ENCODE measurements at regions not wholly inside any gene's neighbourhood (a gene's known extent, or its start where the extent isn't known, plus 50 kb on each side); places are given as distances from the start of the nearest gene placed in this dataset.

DNA sequence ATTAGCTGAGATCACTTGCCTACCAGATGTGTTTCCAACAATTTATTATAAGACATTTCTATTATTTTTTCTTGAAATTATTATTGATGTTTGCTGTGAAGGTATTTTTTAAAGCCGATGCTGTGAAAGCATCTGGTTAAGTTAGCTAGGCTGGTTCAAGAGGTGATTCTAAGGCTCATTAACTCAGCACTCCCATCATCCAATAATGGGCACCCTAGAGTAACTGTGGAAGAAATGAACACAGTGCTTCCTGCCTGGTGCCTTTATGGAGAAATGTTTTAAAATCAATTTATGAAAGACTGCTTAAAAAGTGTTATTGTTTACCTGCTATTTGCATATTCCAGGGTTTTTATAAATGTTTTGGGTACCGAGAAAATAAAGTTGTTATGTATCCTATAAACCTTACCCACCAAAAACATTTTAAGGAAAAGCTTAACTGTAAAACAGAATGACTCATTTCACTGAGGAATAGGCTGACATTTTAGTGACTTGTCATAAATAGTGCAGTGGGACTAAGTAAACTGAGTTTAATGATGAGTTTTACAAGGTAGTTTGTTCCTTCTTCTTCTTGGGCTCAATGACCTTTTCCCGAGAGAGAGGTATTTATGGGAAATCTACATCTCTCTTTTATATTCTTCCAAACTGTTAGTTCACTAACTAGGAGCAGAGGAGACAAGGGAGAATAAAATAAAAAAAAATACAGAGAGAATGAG lies 310.0 kb upstream of the AADAT start (continued):
- TF ChIP-seq ZSCAN20 (CRISPR knock-in tag; IDR thresholded peaks at IDR 0.05), result no peak

DNA sequence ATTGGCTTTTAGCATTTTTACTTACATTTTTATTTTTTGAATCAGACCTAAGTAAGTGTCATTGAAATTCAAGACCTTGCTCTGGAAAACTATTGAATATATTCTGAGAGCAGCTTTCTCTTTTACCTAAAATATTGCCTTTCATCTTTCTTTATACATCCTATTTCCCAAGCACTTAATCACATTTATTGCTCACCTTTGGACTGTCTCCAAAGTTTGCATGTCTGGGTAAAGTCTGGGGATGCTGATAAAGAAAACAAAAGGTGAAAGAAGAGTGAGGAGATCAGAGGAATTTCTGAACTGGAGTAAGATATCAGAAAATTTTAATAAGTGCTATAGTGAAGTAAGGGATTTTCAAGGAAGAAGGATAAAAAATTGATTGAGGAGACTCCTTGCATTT lies 308.5 kb upstream of the AADAT start:
- Histone ChIP-seq H3K4me2 (no peak overlapping the region), H3K27ac (no peak overlapping the region), H3K4me3 (no peak overlapping the region), H3K9me3 (no peaks in the 10 kb centered on the region), H3K4me1 (no peaks in the 10 kb centered on the region)
- POLR2A ChIA-PET, result no interaction called here
- CTCF ChIA-PET, result no interaction called here
- DNase-seq (ENCODE audit: low read depth in 1 of 2, low spot score in 1 of 2) (no peak), ATAC-seq (no peak), FAIRE-seq (no peak)
- TF ChIP-seq EHMT2 (IDR thresholded peaks at IDR 0.05; ENCODE audit: low read depth) (no peak), CBX2 (IDR thresholded peaks at IDR 0.05; ENCODE audit: borderline replicate concordance, low read depth) (no peak)

DNA sequence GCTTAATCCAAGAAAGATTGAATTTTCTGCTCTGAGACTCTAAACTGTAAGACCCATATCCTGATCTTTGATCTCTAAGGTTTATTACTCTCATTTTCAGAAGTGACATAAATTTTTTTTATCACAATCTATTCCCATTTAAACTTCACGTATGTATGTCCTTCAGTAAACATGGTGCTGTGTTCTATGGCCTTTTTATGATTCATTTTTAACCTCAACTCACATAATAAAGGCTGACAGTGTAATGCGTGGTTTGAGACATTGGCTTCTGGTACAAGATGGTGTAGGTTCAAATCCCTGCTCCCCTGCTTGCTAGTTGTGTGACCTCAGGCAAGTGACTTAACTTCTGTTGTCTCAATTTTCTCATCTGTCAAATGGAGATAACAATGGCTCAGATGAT lies 306.0 kb upstream of the AADAT start:
- no peak overlapping the region for H3K27ac ChIP-seq
- H3K4me1 ChIP-seq, result no peaks in the 10 kb centered on the region
- no peak for TF ChIP-seq MYC (IDR thresholded peaks at IDR 0.05; ENCODE audit: borderline replicate concordance, low read length)
- no peak for TF ChIP-seq FOXS1 (CRISPR knock-in tag; IDR thresholded peaks at IDR 0.05)
- TF ChIP-seq MAFK (IDR thresholded peaks at IDR 0.05; ENCODE audit: partially characterized antibody), result no peak
- TF ChIP-seq, protein P1, sequence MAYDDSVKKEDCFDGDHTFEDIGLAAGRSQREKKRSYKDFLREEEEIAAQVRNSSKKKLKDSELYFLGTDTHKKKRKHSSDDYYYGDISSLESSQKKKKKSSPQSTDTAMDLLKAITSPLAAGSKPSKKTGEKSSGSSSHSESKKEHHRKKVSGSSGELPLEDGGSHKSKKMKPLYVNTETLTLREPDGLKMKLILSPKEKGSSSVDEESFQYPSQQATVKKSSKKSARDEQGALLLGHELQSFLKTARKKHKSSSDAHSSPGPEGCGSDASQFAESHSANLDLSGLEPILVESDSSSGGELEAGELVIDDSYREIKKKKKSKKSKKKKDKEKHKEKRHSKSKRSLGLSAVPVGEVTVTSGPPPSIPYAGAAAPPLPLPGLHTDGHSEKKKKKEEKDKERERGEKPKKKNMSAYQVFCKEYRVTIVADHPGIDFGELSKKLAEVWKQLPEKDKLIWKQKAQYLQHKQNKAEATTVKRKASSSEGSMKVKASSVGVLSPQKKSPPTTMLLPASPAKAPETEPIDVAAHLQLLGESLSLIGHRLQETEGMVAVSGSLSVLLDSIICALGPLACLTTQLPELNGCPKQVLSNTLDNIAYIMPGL (CRISPR knock-in tag; IDR thresholded peaks at IDR 0.05; ENCODE audit: borderline replicate concordance), result no peak
- TF ChIP-seq, protein P2, sequence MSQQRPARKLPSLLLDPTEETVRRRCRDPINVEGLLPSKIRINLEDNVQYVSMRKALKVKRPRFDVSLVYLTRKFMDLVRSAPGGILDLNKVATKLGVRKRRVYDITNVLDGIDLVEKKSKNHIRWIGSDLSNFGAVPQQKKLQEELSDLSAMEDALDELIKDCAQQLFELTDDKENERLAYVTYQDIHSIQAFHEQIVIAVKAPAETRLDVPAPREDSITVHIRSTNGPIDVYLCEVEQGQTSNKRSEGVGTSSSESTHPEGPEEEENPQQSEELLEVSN (IDR thresholded peaks at IDR 0.05; ENCODE audit: borderline replicate concordance, low read depth), result no peak
- no peak for TF ChIP-seq NPAS2 (CRISPR knock-in tag; IDR thresholded peaks at IDR 0.05; ENCODE audit: borderline replicate concordance)
- TF ChIP-seq RCOR1 (IDR thresholded peaks at IDR 0.05; ENCODE audit: low read depth, low read length), result no peak
- TF ChIP-seq, protein P3, sequence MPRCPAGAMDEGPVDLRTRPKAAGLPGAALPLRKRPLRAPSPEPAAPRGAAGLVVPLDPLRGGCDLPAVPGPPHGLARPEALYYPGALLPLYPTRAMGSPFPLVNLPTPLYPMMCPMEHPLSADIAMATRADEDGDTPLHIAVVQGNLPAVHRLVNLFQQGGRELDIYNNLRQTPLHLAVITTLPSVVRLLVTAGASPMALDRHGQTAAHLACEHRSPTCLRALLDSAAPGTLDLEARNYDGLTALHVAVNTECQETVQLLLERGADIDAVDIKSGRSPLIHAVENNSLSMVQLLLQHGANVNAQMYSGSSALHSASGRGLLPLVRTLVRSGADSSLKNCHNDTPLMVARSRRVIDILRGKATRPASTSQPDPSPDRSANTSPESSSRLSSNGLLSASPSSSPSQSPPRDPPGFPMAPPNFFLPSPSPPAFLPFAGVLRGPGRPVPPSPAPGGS (IDR thresholded peaks at IDR 0.05), result no peak
- TF ChIP-seq JUN (IDR thresholded peaks at IDR 0.05), result no peak
- no peak for TF ChIP-seq GATA3 (IDR thresholded peaks at IDR 0.05; ENCODE audit: borderline replicate concordance)
- TF ChIP-seq JUNB (IDR thresholded peaks at IDR 0.05), result no peak
- no peak for TF ChIP-seq SREBF2 (IDR thresholded peaks at IDR 0.05)
- TF ChIP-seq POLR2AphosphoS2 (conservative IDR thresholded peaks at IDR 0.05; ENCODE audit: low read length), result no peak
- TF ChIP-seq NFE2L2 (conservative IDR thresholded peaks at IDR 0.05; ENCODE audit: low read length), result no peak
- TF ChIP-seq ZFP36 (IDR thresholded peaks at IDR 0.05; ENCODE audit: borderline replicate concordance, partially characterized antibody), result no peak
- TF ChIP-seq, protein P4, sequence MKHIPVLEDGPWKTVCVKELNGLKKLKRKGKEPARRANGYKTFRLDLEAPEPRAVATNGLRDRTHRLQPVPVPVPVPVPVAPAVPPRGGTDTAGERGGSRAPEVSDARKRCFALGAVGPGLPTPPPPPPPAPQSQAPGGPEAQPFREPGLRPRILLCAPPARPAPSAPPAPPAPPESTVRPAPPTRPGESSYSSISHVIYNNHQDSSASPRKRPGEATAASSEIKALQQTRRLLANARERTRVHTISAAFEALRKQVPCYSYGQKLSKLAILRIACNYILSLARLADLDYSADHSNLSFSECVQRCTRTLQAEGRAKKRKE (CRISPR knock-in tag; IDR thresholded peaks at IDR 0.05; ENCODE audit: low read depth), result no peak
- no peak for TF ChIP-seq RAD21 (conservative IDR thresholded peaks at IDR 0.05 in 1 of 2, IDR thresholded peaks at IDR 0.05 in 1 of 2)
- no peak for TF ChIP-seq CBX8 (IDR thresholded peaks at IDR 0.05)
- ChIA-PET CTCF (no interaction called here), POLR2A (no interaction called here)
- WGBS (ENCODE audit: missing lambda C conversion rate), result 42% methylated on average over 2 of the region's 2 CpGs
- ATAC-seq (no peak), DNase-seq (ENCODE audit: low read depth in 1 of 2, low spot score in 1 of 2) (no peak), FAIRE-seq (no peak)
- H3K4me3 ChIP-seq, result no peak overlapping the region
- no peaks in the 10 kb centered on the region for H3K9me3 ChIP-seq
- H3K4me2 ChIP-seq, result no peak overlapping the region

All from A549 (cell line).